ENCODE measurements at regions not wholly inside any gene's neighbourhood (a gene's known extent, or its start where the extent isn't known, plus 50 kb on each side); places are given as distances from the start of the nearest gene placed in this dataset.

DNA sequence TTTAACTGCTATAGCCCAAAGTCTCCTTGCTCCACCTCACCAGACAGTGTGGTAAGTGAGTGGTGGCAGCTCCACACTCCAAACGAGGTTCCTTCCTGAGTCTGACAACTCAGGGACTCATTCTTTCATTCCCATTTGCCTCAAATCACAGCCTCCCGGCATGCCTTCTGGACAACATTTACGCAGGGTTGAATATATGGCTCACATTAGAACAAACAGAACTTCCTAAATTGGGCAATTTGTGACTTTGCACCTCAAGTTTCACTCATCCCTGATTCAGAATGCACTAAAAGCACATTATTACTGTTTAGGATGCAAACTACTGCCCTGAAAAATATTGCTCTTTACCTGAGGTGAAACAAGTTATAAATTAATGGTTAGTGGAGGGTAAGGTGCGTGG is 224.6 kb upstream of the PPARGC1A start:
- no peak for TF ChIP-seq POLR2AphosphoS5 (IDR thresholded peaks at IDR 0.05; ENCODE audit: low read depth)
- TF ChIP-seq, protein P1, sequence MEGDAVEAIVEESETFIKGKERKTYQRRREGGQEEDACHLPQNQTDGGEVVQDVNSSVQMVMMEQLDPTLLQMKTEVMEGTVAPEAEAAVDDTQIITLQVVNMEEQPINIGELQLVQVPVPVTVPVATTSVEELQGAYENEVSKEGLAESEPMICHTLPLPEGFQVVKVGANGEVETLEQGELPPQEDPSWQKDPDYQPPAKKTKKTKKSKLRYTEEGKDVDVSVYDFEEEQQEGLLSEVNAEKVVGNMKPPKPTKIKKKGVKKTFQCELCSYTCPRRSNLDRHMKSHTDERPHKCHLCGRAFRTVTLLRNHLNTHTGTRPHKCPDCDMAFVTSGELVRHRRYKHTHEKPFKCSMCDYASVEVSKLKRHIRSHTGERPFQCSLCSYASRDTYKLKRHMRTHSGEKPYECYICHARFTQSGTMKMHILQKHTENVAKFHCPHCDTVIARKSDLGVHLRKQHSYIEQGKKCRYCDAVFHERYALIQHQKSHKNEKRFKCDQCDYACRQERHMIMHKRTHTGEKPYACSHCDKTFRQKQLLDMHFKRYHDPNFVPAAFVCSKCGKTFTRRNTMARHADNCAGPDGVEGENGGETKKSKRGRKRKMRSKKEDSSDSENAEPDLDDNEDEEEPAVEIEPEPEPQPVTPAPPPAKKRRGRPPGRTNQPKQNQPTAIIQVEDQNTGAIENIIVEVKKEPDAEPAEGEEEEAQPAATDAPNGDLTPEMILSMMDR (IDR thresholded peaks at IDR 0.05; ENCODE audit: insufficient read depth, low read length), result no peak
- no peak for TF ChIP-seq GABPA (IDR thresholded peaks at IDR 0.05; ENCODE audit: low read depth)

Data from HL-60 (cell line).